ENCODE measurements at regions not wholly inside any gene's neighbourhood (a gene's known extent, or its start where the extent isn't known, plus 50 kb on each side); places are given as distances from the start of the nearest gene placed in this dataset.
"Not testable (repeated sequence)": the region's sequence is repeated elsewhere in the genome, so short reads cannot be mapped to it uniquely, and the experiment has no call there.

GRCh38 chr6:11416936-11417576, 120.5 kb upstream of the TMEM170B start:
- H3K4me1 Mint-ChIP-seq: peaks cover 13% of the 10 kb centered on the region
- H3K36me3 Mint-ChIP-seq (ENCODE audit: low read depth): peaks cover under 1% of the 10 kb centered on the region
- no peak overlapping the region for H3K27ac Mint-ChIP-seq
- H3K4me3 Mint-ChIP-seq: no peak overlapping the region
- H3K9me3 ChIP-seq (ENCODE audit: control insufficient read depth, low read length, poor library complexity, severe bottlenecking): no peaks in the 10 kb centered on the region
- DNase-seq: no peak
- no peak for ATAC-seq
- no peaks in the 10 kb centered on the region for H3K27me3 Mint-ChIP-seq

DNA sequence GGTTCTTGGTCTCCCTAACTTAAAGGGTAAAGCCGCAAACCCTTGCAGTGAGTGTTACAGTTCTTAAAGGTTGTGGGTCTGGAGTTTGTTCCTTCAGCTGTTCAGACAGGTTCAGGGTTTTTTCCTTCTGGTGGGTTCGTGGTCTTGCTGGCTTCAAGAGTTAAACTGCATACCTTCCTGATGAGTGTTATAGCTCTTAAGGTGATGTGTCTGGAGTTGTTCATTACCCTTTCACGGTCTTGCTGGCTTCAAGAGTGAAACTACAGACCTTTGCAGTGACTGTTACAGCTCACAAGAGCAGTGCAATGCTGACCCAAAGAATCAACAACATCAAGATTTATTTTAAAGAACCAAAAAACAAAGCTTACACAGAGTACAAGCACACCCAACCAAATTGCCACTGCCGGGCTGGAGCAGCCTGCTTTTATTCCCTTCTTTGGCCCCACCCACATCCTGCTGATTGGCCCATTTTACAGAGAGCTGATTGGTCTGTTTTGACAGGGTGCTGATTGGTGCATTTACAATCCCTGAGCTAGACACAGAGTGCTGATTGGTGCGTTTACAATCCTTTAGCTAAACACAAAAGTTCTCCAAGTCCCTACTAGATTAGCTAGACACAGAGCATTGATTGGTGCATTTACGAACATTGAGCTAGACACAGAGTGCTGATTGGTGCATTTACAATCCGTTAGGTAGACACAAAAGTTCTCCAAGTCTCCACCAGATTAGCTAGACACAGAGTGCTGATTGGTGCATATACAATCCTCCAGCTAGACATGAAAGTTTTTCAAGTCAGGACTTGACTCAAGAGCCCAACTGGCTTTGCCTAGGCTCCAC, 121.2 kb upstream of the TMEM170B start:
- H3K4me3 Mint-ChIP-seq; DNase-seq; H3K27me3 Mint-ChIP-seq; ATAC-seq; H3K9me3 ChIP-seq (ENCODE audit: control insufficient read depth, low read length, poor library complexity, severe bottlenecking); H3K36me3 Mint-ChIP-seq (ENCODE audit: low read depth): not testable (repeated sequence)
- Mint-ChIP-seq H3K27ac (peak overlapping the region; percentile 43), H3K4me1 (peaks cover 17% of the 10 kb centered on the region)

DNA sequence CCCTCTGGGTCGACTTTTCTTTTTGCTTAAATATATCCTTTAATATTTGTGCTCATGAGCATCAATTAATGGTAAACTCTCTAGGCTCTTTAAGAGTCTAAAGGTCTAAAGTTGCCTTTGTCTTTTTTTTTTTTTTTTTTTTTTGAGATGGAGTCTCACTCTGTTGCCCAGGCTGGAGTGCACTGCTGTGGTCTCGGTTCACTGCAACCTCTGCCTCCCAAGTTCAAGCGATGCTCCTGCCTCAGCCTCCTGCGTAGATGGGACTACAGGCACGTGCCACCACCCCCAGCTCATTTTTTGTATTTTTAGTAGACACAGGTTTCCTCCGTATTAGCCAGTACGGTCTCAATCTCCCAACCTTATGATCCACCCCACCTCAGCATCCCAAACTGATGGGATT, 122.0 kb upstream of the TMEM170B start:
- ATAC-seq: no peak
- H3K4me3 Mint-ChIP-seq: no peak overlapping the region
- H3K9me3 ChIP-seq (ENCODE audit: control insufficient read depth, low read length, poor library complexity, severe bottlenecking): no peaks in the 10 kb centered on the region
- no peak for DNase-seq
- H3K36me3 Mint-ChIP-seq (ENCODE audit: low read depth): peaks cover 4% of the 10 kb centered on the region
- H3K27me3 Mint-ChIP-seq: no peaks in the 10 kb centered on the region
- peak overlapping the region; percentile 72 for H3K27ac Mint-ChIP-seq
- peaks cover 18% of the 10 kb centered on the region for H3K4me1 Mint-ChIP-seq

GRCh38 chr6:11414176-11414963, 123.2 kb upstream of the TMEM170B start:
- no peaks in the 10 kb centered on the region for H3K9me3 ChIP-seq (ENCODE audit: control insufficient read depth, low read length, poor library complexity, severe bottlenecking)
- H3K4me3 Mint-ChIP-seq: peak overlapping the region; percentile 53
- DNase-seq (peak; percentile 24 to 41 (median 25)), ATAC-seq (peak; percentile 97)
- peak overlapping the region; percentile 72 for H3K27ac Mint-ChIP-seq
- H3K4me1 Mint-ChIP-seq: peaks cover 19% of the 10 kb centered on the region
- H3K36me3 Mint-ChIP-seq (ENCODE audit: low read depth): peaks cover 4% of the 10 kb centered on the region
- H3K27me3 Mint-ChIP-seq: no peaks in the 10 kb centered on the region

- Mint-ChIP-seq H3K27me3 (no peaks in the 10 kb centered on the region), H3K36me3 (ENCODE audit: low read depth) (peaks cover 4% of the 10 kb centered on the region), H3K27ac (peak overlapping the region; percentile 89), H3K4me1 (peaks cover 17% of the 10 kb centered on the region), H3K4me3 (no peak overlapping the region)
- H3K9me3 ChIP-seq (ENCODE audit: control insufficient read depth, low read length, poor library complexity, severe bottlenecking): no peaks in the 10 kb centered on the region
- ATAC-seq: no peak
- no peak for DNase-seq
Measured at GRCh38 chr6:11413728-11414127, 123.8 kb upstream of the TMEM170B start.

- no peak for ATAC-seq
- H3K4me1 Mint-ChIP-seq: peaks cover 16% of the 10 kb centered on the region
- DNase-seq: no peak
- H3K9me3 ChIP-seq (ENCODE audit: control insufficient read depth, low read length, poor library complexity, severe bottlenecking): no peaks in the 10 kb centered on the region
- H3K36me3 Mint-ChIP-seq (ENCODE audit: low read depth): peaks cover 4% of the 10 kb centered on the region
- H3K4me3 Mint-ChIP-seq: peak overlapping the region; percentile 13
- peak overlapping the region; percentile 89 for H3K27ac Mint-ChIP-seq
- H3K27me3 Mint-ChIP-seq: no peaks in the 10 kb centered on the region
Measured at GRCh38 chr6:11413117-11413687, 124.3 kb upstream of the TMEM170B start.

GRCh38 chr6:11412616-11413015, 124.9 kb upstream of the TMEM170B start:
- peaks cover 16% of the 10 kb centered on the region for H3K4me1 Mint-ChIP-seq
- H3K9me3 ChIP-seq (ENCODE audit: control insufficient read depth, low read length, poor library complexity, severe bottlenecking): no peaks in the 10 kb centered on the region
- ATAC-seq (no peak), DNase-seq (no peak)
- H3K36me3 Mint-ChIP-seq (ENCODE audit: low read depth): peaks cover 4% of the 10 kb centered on the region
- peak overlapping the region; percentile 89 for H3K27ac Mint-ChIP-seq
- H3K4me3 Mint-ChIP-seq: peak overlapping the region; percentile 56
- no peaks in the 10 kb centered on the region for H3K27me3 Mint-ChIP-seq

DNA sequence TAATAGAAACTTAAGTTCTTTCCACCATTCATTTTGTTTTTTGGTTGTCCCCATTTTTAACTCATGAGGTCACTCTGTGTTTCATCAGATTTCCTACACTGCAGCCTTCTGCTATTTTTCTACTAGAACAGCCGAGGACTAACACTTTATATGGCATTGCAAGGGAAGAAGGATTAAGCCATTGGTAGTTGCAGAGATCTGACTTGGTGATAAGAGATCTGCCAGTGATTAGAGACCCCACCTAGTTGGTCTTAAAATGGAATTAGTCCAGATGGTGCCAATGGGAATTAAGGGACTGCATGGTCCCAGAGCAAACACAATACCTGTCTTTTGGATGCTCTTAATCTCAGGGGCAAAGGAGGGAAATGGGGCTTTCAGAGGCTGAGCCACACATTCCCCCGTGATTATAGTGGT, 125.5 kb upstream of the TMEM170B start:
- Mint-ChIP-seq H3K36me3 (ENCODE audit: low read depth) (peaks cover 4% of the 10 kb centered on the region), H3K4me1 (peaks cover 16% of the 10 kb centered on the region), H3K27ac (peak overlapping the region; percentile 89), H3K27me3 (no peaks in the 10 kb centered on the region), H3K4me3 (peak overlapping the region; percentile 56)
- ATAC-seq (no peak), DNase-seq (no peak)
- no peaks in the 10 kb centered on the region for H3K9me3 ChIP-seq (ENCODE audit: control insufficient read depth, low read length, poor library complexity, severe bottlenecking)

DNA sequence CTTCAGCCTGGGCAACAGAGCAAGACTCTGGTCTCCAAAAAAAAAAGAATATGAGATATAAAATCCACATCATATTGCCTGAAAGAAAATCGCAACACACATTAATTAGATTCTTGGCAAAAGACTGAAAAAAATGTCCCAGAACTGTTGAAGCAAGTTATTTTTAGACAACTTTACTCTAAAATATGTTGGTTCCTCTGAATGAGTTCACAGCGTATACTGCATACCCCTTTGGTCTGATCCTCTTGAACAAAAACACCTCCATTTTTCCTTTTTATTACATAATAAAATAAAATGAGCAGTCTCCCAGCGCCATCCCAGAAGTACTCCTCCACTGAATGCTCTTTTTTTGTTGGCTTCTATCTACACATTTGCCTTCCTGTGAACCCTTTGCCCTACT, 126.0 kb upstream of the TMEM170B start:
- Mint-ChIP-seq H3K36me3 (ENCODE audit: low read depth) (peaks cover 4% of the 10 kb centered on the region), H3K4me3 (peak overlapping the region; percentile 56), H3K4me1 (peaks cover 16% of the 10 kb centered on the region), H3K27me3 (no peaks in the 10 kb centered on the region), H3K27ac (peak overlapping the region; percentile 89)
- ATAC-seq (no peak), DNase-seq (no peak)
- H3K9me3 ChIP-seq (ENCODE audit: control insufficient read depth, low read length, poor library complexity, severe bottlenecking): no peaks in the 10 kb centered on the region

DNA sequence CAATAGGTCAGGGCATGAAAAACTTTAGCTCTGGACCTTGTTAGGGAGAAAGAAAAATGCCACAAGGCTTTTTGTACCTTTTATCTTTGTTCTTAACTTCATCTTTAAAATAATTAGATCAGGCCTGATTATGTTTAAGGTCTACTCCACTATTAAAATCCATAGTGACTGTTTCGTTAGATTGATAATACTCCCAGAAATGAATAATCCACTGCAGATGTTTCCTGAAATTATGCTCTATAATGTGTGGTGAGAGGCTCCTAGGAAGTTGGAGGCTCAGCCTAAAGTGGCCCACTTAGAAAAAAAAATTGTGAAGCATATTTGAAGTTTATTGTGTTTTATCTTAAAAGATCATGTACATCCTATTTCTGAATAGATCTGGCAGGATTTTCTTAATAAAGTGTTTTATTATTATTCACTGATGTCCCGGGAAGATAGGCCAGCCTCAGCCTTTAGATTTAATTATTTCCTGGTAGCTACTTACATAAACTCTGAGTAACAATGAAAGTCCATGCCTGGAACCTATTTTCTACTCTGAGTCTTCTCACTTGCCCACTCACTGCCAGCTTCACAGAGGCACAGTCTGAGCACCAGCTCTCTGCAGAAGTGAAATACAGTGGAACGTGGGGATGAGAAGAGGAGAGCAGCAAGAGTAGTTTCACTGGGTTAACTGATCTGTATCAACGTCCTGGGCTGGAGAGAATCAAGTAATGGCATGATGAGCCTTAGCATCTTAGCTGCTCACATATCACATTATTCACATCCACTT, 126.8 kb upstream of the TMEM170B start:
- H3K27ac Mint-ChIP-seq: peak overlapping the region; percentile 89
- ATAC-seq: no peak
- H3K4me1 Mint-ChIP-seq: peaks cover 16% of the 10 kb centered on the region
- H3K36me3 Mint-ChIP-seq (ENCODE audit: low read depth): peaks cover 4% of the 10 kb centered on the region
- no peak overlapping the region for H3K4me3 Mint-ChIP-seq
- H3K9me3 ChIP-seq (ENCODE audit: control insufficient read depth, low read length, poor library complexity, severe bottlenecking): no peaks in the 10 kb centered on the region
- no peaks in the 10 kb centered on the region for H3K27me3 Mint-ChIP-seq
- DNase-seq: no peak

DNA sequence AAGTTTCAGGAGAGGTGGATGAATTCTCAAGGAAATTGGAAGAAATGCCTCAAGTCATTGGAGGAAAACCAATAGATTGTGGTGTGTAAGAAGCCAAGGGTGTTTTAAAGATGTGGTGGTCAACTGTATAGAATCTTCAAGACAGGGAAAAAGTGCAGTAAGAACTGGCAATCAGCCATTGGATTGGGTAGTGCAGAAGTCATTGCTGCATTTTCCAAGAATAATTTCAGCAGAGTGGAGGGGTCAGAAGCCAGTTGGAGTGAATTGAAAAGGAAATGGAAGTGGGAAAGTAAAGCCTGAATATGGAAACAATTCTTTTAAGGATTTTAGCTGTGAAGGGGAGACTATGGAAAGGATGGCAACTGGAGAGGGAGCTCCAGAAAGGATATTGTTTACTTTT, 128.2 kb upstream of the TMEM170B start:
- no peaks in the 10 kb centered on the region for H3K9me3 ChIP-seq (ENCODE audit: control insufficient read depth, low read length, poor library complexity, severe bottlenecking)
- H3K4me3 Mint-ChIP-seq: no peak overlapping the region
- H3K36me3 Mint-ChIP-seq (ENCODE audit: low read depth): peaks cover 4% of the 10 kb centered on the region
- ATAC-seq: no peak
- DNase-seq: no peak
- no peaks in the 10 kb centered on the region for H3K27me3 Mint-ChIP-seq
- peaks cover 17% of the 10 kb centered on the region for H3K4me1 Mint-ChIP-seq
- no peak overlapping the region for H3K27ac Mint-ChIP-seq

- no peaks in the 10 kb centered on the region for H3K9me3 ChIP-seq (ENCODE audit: control insufficient read depth, low read length, poor library complexity, severe bottlenecking)
- H3K27ac Mint-ChIP-seq: no peak overlapping the region
- H3K36me3 Mint-ChIP-seq (ENCODE audit: low read depth): peaks cover 4% of the 10 kb centered on the region
- DNase-seq: no peak
- ATAC-seq: no peak
- H3K4me3 Mint-ChIP-seq: no peak overlapping the region
- peaks cover 13% of the 10 kb centered on the region for H3K4me1 Mint-ChIP-seq
- no peaks in the 10 kb centered on the region for H3K27me3 Mint-ChIP-seq
Measured at GRCh38 chr6:11407414-11407813, 130.1 kb upstream of the TMEM170B start.
